GM04503 (cell line): ENCODE measurements at regions not wholly inside any gene's neighbourhood (a gene's known extent, or its start where the extent isn't known, plus 50 kb on each side); places are given as distances from the start of the nearest gene placed in this dataset.

Experiments used
- DNase-seq: peaks from one replicate; pipeline ENCODE4 v3.0.0-alpha.2; 2012; ENCODE audit warnings: low read depth

- DNase-seq = no peak
These were observed 147.4 kb upstream of the MAOA start for GRCh38 chrX:43508694-43509093.

- no peak for DNase-seq
These were observed 145.9 kb upstream of the MAOA start for GRCh38 chrX:43510209-43510608.

GRCh38 chrX:43513085-43513484, 143.0 kb upstream of the MAOA start:
- no peak for DNase-seq

- DNase-seq = no peak
These were observed 141.3 kb upstream of the MAOA start for GRCh38 chrX:43514820-43515219.

GRCh38 chrX:43522582-43522981, 133.5 kb upstream of the MAOA start:
- DNase-seq = no peak

GRCh38 chrX:43525901-43526610, 130.0 kb upstream of the MAOA start:
- no peak for DNase-seq

GRCh38 chrX:43526878-43527277, 129.2 kb upstream of the MAOA start:
- DNase-seq = no peak

- no peak for DNase-seq
These were observed 128.3 kb upstream of the MAOA start for GRCh38 chrX:43527801-43528200.

GRCh38 chrX:43530837-43531236, 125.3 kb upstream of the MAOA start:
- DNase-seq = no peak

- DNase-seq = no peak
These were observed 115.8 kb upstream of the MAOA start for GRCh38 chrX:43540318-43540717.

GRCh38 chrX:43551590-43551989, 104.5 kb upstream of the MAOA start:
- DNase-seq = no peak

- DNase-seq = no peak
These were observed 103.9 kb upstream of the MAOA start for GRCh38 chrX:43552156-43552555.

- DNase-seq = no peak
These were observed 103.4 kb upstream of the MAOA start for GRCh38 chrX:43552703-43553102.

- no peak for DNase-seq
These were observed 102.8 kb upstream of the MAOA start for GRCh38 chrX:43553257-43553656.

- DNase-seq = no peak
These were observed 99.9 kb upstream of the MAOA start for GRCh38 chrX:43556207-43556606.

- DNase-seq = peak; percentile 2
These were observed 98.3 kb upstream of the MAOA start for GRCh38 chrX:43557792-43558191.

- DNase-seq = no peak
These were observed 96.5 kb upstream of the MAOA start for GRCh38 chrX:43559644-43560043.

GRCh38 chrX:43560247-43560946, 95.7 kb upstream of the MAOA start:
- DNase-seq = no peak

- DNase-seq = no peak
These were observed 93.7 kb upstream of the MAOA start for GRCh38 chrX:43562372-43562771.

- no peak for DNase-seq
These were observed 91.1 kb upstream of the MAOA start for GRCh38 chrX:43564953-43565352.

GRCh38 chrX:43566170-43566569, 89.9 kb upstream of the MAOA start:
- no peak for DNase-seq

- no peak for DNase-seq
These were observed 82.6 kb upstream of the MAOA start for GRCh38 chrX:43573441-43574015.

- DNase-seq = no peak
These were observed 75.5 kb upstream of the MAOA start for GRCh38 chrX:43580621-43581020.

GRCh38 chrX:43581167-43581566, 74.9 kb upstream of the MAOA start:
- DNase-seq = no peak
